ENCODE measurements at regions not wholly inside any gene's neighbourhood (a gene's known extent, or its start where the extent isn't known, plus 50 kb on each side); places are given as distances from the start of the nearest gene placed in this dataset.

GRCh38 chr2:47264686-47265085, 88.4 kb upstream of the CALM2 start:
- DNase-seq: no peak

- DNase-seq: no peak
Observed at GRCh38 chr2:47264143-47264542, 87.8 kb upstream of the CALM2 start.

GRCh38 chr2:47262657-47263056, 86.3 kb upstream of the CALM2 start:
- no peak for DNase-seq

GRCh38 chr2:47260971-47261370, 84.7 kb upstream of the CALM2 start:
- no peak for DNase-seq

- no peak for DNase-seq
Observed at GRCh38 chr2:47259829-47260228, 83.5 kb upstream of the CALM2 start.

- no peak for DNase-seq
Observed at GRCh38 chr2:47257946-47258348, 81.6 kb upstream of the CALM2 start.

GRCh38 chr2:47256416-47257087, 80.2 kb upstream of the CALM2 start:
- no peak for DNase-seq

GRCh38 chr2:47255794-47256193, 79.5 kb upstream of the CALM2 start:
- DNase-seq: no peak

- DNase-seq: no peak
Observed at GRCh38 chr2:47254464-47254863, 78.2 kb upstream of the CALM2 start.

- no peak for DNase-seq
Observed at GRCh38 chr2:47253447-47253846, 77.1 kb upstream of the CALM2 start.

GRCh38 chr2:47251404-47251675, 75.0 kb upstream of the CALM2 start:
- no peak for DNase-seq

GRCh38 chr2:47250586-47251403, 74.5 kb upstream of the CALM2 start:
- DNase-seq: no peak

- DNase-seq: no peak
Observed at GRCh38 chr2:47249931-47250330, 73.6 kb upstream of the CALM2 start.

GRCh38 chr2:47249157-47249900, 73.0 kb upstream of the CALM2 start:
- DNase-seq: no peak

GRCh38 chr2:47243596-47244323, 67.4 kb upstream of the CALM2 start:
- no peak for DNase-seq

- DNase-seq: no peak
Observed at GRCh38 chr2:47241715-47242114, 65.4 kb upstream of the CALM2 start.

- no peak for DNase-seq
Observed at GRCh38 chr2:47239119-47239969, 63.0 kb upstream of the CALM2 start.

- no peak for DNase-seq
Observed at GRCh38 chr2:47238638-47239037, 62.3 kb upstream of the CALM2 start.

- DNase-seq: no peak
Observed at GRCh38 chr2:47237375-47238334, 61.3 kb upstream of the CALM2 start.

GRCh38 chr2:47236503-47237215, 60.3 kb upstream of the CALM2 start:
- no peak for DNase-seq

Measured in effector CD8-positive, alpha-beta T cell (primary cell).